ENCODE measurements at regions not wholly inside any gene's neighbourhood (a gene's known extent, or its start where the extent isn't known, plus 50 kb on each side); places are given as distances from the start of the nearest gene placed in this dataset.

DNA sequence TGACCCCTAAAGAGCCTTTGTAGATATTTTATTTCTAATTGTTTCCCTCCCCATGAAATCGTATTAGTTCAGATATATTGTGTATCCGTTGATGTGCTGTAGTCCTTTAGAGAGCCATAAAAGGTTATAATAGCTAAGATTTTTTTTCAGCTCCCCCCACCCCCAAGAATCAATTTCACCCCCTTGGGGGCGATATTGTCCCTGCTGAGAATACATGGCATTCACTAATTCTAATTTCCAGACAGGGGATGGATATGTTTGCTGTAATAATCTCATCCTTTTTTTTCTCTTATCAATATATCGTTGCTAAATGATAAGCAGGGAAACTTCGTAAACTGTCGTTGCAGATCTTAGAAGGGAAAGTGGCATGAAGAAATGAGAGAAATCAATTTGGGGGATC lies 530.7 kb downstream of the TMEM182 start:
- TF ChIP-seq, protein P1, sequence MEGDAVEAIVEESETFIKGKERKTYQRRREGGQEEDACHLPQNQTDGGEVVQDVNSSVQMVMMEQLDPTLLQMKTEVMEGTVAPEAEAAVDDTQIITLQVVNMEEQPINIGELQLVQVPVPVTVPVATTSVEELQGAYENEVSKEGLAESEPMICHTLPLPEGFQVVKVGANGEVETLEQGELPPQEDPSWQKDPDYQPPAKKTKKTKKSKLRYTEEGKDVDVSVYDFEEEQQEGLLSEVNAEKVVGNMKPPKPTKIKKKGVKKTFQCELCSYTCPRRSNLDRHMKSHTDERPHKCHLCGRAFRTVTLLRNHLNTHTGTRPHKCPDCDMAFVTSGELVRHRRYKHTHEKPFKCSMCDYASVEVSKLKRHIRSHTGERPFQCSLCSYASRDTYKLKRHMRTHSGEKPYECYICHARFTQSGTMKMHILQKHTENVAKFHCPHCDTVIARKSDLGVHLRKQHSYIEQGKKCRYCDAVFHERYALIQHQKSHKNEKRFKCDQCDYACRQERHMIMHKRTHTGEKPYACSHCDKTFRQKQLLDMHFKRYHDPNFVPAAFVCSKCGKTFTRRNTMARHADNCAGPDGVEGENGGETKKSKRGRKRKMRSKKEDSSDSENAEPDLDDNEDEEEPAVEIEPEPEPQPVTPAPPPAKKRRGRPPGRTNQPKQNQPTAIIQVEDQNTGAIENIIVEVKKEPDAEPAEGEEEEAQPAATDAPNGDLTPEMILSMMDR (IDR thresholded peaks at IDR 0.05; ENCODE audit: extremely low read depth, missing control alignments), result no peak
- DNase-seq (ENCODE audit: low spot score), result no peak

DNA sequence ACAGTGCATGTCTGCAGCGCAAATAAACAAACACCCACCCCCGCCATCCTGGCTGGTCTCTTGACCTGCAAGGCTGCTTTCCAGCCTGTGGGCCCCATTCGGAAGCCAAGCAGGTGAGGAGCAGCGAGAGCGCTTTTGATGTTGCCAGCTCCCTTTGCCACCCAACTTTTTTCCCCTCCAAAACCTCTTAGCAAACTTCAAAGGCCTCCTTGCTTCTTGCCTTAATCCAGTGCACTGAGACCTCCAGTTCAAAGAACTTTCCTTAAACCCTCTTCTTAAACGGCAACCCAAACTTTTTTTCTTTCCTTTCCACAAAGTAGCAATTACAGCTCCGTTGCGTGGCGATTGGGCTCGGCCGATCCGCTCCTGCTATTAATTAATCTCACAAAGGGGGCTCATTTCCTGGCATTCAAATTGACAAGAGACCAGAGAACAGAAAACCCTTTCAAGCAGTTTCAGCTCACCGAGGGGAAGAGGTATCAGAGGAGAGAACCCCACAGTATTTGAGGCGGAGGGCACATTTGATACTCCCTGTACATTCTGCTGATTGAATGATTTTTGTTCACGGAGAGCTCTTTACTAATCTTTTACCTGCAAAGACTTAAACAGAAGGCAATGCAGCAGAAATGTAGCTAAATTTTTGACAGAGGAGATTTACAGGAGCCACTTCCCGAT lies 531.4 kb downstream of the TMEM182 start:
- TF ChIP-seq, protein P1 (IDR thresholded peaks at IDR 0.05; ENCODE audit: extremely low read depth, missing control alignments), result no peak
- no peak for DNase-seq (ENCODE audit: low spot score)

DNA sequence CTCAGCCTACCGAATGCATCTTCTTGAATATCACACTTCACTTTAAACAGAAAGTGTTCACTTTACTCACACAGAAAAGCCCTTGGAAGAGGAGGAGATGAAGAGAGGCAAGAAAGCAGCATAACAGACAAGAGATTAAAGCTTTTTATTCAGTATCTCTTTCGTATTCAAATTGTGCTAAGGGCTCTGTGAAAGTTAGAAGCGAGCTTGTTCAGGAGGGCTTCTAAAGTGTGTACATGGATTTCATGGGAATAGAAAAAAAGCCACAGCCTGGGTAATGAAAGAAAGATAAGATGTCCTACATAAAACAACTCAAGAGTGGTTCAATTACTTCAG lies 531.9 kb downstream of the TMEM182 start:
- TF ChIP-seq, protein P1 (IDR thresholded peaks at IDR 0.05; ENCODE audit: extremely low read depth, missing control alignments), result no peak
- no peak for DNase-seq (ENCODE audit: low spot score)

DNA sequence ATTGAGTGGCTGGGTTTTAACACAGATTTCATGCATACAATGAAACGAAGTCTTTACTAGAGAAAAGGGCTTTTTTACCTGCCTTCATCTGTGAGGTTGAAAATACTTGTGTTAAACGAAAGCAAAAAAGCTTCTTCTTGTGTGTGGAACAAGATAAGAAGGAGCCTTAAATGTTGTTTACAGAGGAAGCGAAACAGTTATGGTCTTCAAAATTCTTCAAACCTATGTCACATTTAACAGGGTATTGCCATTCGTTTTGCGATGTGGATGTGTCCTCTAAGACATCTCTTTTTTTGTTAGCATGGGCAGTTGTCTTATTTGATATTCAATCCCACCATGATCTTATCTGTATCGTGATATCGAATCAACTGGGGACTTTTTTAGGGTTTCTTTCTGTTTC lies 532.6 kb downstream of the TMEM182 start:
- DNase-seq (ENCODE audit: low spot score), result no peak
- TF ChIP-seq, protein P1 (IDR thresholded peaks at IDR 0.05; ENCODE audit: extremely low read depth, missing control alignments), result no peak

DNA sequence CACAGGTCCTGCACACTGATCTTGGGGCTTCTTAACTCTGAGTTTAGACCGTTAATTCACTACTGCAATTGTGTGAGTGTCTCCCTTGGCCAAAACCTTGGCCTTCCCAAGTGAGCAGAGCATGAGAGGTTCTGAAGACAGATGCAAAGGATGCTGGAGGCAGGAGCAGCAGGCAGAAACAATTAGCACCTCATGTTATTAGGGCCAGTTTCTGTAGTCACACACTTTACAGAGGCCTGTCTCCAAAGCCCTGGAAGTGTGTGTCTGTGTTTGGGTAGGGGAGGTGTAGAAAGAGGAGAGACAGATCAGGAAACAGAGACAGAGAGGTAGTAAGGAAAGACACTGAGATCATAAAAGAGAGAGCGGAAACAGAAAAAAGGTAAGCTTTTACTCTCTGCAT lies 533.8 kb downstream of the TMEM182 start:
- no peak for DNase-seq (ENCODE audit: low spot score)
- TF ChIP-seq, protein P1 (IDR thresholded peaks at IDR 0.05; ENCODE audit: extremely low read depth, missing control alignments), result no peak

DNA sequence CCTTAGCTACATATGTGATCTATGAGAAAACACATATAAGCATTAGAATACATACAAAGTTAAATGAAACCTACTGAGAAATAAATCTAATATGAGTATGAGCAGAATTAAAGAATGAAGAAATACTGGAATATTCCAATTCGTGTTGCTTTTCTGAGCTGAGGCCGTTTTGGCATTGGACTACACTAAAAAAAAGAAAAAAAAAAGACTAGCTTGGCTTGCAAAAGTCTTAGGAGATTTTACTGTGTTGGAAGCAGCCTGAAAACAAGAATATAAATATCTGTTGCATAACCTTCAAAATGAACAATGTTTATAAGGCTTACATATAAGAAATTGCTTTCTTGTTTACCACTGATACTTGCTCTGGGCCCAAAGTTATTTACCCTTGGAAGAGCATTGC lies 562.8 kb downstream of the TMEM182 start:
- TF ChIP-seq, protein P1 (IDR thresholded peaks at IDR 0.05; ENCODE audit: extremely low read depth, missing control alignments), result no peak
- DNase-seq (ENCODE audit: low spot score), result no peak

DNA sequence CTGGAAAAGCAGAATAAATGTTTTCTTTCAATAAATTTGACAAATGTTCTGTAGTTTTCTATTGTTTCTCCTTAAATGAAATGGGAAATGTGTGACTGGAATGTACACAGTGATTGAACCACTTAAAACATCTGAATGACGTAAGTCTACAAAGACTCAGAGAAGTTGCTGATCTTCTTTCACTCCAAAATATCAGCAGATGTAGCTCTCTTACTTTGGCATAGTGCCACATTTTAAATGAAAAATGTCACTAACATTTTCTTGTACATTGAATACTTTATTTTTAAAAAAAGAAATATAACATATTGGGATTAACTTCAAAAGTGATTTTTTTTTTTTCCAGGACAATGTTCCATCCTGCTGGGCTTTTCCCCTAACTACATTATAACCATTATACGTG lies 565.6 kb downstream of the TMEM182 start:
- DNase-seq (ENCODE audit: low spot score), result no peak
- TF ChIP-seq, protein P1 (IDR thresholded peaks at IDR 0.05; ENCODE audit: extremely low read depth, missing control alignments), result no peak

Data from GM20000 (cell line).